ENCODE measurements at regions not wholly inside any gene's neighbourhood (a gene's known extent, or its start where the extent isn't known, plus 50 kb on each side); places are given as distances from the start of the nearest gene placed in this dataset.
"Not testable (repeated sequence)": the region's sequence is repeated elsewhere in the genome, so short reads cannot be mapped to it uniquely, and the experiment has no call there.

DNA sequence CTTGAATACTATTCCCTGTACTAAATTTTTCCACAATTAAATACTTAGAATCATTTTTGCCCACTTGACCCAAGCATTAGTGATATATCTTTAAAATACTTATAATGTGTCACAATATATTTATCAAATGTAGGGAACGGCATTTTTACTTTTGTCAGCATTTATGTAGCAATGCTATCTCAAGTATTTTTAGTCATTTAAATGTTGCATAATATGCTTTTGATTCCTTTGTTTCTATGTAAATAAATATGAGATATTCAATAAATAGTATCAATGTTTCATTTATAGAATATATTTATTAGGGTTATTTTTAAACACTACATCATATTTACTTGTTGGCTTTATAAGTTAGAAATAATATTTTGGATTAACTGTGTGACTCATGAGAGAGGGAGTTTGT lies 199.7 kb upstream of the WSB1 start:
- TF ChIP-seq, protein P1, sequence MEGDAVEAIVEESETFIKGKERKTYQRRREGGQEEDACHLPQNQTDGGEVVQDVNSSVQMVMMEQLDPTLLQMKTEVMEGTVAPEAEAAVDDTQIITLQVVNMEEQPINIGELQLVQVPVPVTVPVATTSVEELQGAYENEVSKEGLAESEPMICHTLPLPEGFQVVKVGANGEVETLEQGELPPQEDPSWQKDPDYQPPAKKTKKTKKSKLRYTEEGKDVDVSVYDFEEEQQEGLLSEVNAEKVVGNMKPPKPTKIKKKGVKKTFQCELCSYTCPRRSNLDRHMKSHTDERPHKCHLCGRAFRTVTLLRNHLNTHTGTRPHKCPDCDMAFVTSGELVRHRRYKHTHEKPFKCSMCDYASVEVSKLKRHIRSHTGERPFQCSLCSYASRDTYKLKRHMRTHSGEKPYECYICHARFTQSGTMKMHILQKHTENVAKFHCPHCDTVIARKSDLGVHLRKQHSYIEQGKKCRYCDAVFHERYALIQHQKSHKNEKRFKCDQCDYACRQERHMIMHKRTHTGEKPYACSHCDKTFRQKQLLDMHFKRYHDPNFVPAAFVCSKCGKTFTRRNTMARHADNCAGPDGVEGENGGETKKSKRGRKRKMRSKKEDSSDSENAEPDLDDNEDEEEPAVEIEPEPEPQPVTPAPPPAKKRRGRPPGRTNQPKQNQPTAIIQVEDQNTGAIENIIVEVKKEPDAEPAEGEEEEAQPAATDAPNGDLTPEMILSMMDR (IDR thresholded peaks at IDR 0.05): not testable (repeated sequence)
- TF ChIP-seq POLR2A (IDR thresholded peaks at IDR 0.05): not testable (repeated sequence)

Data from sigmoid colon (tissue), 3 donors.